NCI-H2227 (cell line): ENCODE measurements at regions not wholly inside any gene's neighbourhood (a gene's known extent, or its start where the extent isn't known, plus 50 kb on each side); places are given as distances from the start of the nearest gene placed in this dataset.
"Not testable (repeated sequence)": the region's sequence is repeated elsewhere in the genome, so short reads cannot be mapped to it uniquely, and the experiment has no call there.

Source experiments
- DNase-seq: peaks from one replicate; lab custom pipeline; 2025; ENCODE audit not compliant: unreplicated experiment; lab: John Stamatoyannopoulos, UW

GRCh38 chr5:38675443-38675842 lies 119.0 kb upstream of the LIFR start:
- no peak for DNase-seq

DNA sequence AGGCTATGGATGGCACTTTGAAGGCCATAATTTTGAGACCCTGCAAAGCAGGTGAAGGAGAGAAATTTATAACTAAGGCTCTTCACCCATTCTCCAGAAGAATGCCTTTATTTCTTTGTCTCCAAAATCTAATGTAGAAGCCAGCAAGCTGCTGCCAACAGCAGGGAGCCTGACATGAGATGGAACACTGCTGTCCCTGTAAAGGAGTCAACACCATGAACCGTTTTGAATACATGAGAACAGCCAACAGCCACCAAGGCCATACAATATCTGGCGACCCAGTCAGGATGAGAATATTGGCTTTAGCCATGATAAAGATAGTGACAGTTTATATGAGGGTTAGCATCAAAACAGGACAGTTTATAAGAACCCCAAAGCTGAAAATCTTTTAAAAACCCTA lies 121.2 kb upstream of the LIFR start:
- DNase-seq: no peak

- DNase-seq: no peak
Measured at GRCh38 chr5:38678076-38678475, 121.6 kb upstream of the LIFR start.

DNA sequence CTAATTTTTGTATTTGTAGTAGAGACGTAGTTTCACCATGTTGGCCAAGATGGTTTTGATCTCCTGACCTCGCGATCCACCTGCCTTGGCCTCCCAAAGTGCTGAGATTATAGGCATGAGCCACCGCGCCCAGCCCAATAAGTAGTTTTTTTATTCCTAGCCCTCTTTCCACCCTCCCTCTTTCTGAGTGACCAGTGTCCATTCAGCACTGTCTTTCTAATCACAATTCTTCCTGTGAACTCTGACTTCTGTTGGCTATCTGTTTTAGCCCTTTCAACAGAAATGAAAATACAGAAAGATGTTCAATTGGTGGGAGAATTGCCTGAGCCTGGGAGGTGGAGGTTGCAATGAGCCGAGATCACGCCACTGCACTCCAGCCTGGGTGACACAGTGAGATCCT lies 122.3 kb upstream of the LIFR start:
- not testable (repeated sequence) for DNase-seq

DNA sequence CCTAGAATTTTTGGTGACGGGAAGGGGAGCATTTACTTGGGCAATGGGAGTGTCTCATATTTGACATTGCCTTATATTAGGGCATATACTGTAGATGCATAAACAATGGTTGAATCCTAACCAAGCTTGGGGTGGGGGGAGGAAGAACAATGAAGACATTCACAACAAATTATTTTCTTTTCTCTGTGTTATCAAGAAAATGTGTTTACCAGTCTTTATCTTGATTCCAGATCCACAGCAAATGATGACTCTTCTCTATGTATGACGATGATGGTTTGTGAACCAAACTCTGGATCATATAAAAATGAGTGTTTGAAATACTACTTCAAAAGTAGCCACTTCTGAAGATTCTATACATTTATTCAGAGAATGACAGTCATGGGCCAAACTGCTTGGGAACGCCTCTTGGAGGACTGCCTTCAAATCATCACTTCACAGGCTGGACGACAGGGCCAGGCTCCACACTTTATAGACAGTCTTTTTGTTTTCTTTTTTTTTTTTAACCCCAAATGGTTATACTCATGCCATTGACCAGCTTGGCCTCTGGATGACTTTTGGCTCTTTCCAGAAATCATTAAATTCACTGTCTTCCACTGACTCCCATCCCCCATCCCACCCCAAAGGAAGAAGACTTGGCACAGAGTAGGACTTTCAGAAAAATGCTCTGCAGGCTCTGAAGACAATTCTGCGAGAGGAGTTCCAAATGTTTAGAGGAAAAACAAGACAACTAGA lies 123.8 kb upstream of the LIFR start:
- no peak for DNase-seq

- DNase-seq: no peak
Measured at GRCh38 chr5:38681029-38681706, 124.7 kb upstream of the LIFR start.

- no peak for DNase-seq
Measured at GRCh38 chr5:38681966-38682365, 125.5 kb upstream of the LIFR start.

GRCh38 chr5:38686658-38687057 lies 130.2 kb upstream of the LIFR start:
- DNase-seq: no peak

GRCh38 chr5:38692346-38692745 lies 135.9 kb upstream of the LIFR start:
- DNase-seq: no peak

- DNase-seq: no peak
Measured at GRCh38 chr5:38692781-38693527, 136.5 kb upstream of the LIFR start.

- DNase-seq: peak; percentile 73
Measured at GRCh38 chr5:38695021-38695958, 138.8 kb upstream of the LIFR start.

DNA sequence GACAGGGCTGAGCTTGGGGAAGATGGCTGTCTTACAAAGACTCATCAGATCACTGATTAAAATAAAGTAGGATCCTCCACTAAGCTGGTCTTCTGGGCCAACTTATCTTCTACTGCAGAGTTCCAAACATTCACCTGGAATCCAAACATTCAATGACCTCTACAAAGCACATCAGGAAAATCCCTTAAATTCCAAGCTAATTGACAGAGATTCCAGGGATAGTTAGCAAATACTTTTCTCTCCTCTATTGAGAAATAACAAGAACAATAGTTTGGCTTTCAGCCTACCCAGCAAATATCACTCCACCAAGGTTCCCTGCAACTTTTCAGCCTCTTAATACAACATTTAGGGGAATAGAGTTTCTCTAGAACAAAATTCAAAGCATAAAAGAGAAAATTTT lies 140.6 kb upstream of the LIFR start:
- DNase-seq: no peak

GRCh38 chr5:38705529-38705928 lies 140.3 kb upstream of the OSMR start:
- DNase-seq: not testable (repeated sequence)

- no peak for DNase-seq
Measured at GRCh38 chr5:38706376-38706775, 139.4 kb upstream of the OSMR start.

GRCh38 chr5:38707352-38708210 lies 138.2 kb upstream of the OSMR start:
- no peak for DNase-seq

GRCh38 chr5:38709678-38710306 lies 136.0 kb upstream of the OSMR start:
- no peak for DNase-seq

DNA sequence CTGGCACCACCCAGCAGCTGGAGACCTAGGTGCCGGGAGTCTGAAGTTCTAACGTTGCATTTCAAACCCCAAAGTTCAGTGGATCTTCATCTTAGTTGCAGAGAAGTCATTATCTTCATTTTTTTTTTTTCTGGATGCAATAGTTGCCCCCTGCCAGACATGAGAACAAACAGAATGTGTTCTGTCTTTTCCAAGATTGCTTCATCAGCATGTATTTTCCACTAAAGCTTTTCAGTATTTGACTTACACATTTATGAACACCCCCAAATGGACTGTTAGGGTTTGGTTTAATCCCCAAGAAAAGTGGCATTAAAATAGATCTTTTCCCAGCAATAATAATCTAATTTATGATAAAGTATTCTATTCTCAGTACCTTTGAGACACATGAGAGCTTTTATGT lies 135.2 kb upstream of the OSMR start:
- no peak for DNase-seq

DNA sequence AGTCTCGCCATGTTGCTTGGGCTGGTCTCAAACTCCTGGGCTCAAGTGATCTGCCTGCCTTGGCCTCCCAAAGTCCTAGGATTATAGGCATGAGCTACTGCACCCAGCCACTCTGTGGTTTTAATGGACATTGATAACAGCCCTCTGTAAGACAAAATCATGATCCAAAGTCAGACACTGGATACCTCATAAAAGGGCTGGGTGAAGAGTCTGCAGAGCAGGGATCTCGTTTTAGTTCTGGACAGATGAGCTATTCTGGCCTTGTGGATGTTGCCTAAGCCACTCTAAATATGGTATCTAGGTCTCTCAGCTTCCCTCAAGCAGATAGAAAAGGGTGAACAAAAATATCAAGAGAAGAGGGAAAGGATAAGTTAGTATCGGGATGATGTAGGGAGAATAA lies 133.4 kb upstream of the OSMR start:
- no peak for DNase-seq

DNA sequence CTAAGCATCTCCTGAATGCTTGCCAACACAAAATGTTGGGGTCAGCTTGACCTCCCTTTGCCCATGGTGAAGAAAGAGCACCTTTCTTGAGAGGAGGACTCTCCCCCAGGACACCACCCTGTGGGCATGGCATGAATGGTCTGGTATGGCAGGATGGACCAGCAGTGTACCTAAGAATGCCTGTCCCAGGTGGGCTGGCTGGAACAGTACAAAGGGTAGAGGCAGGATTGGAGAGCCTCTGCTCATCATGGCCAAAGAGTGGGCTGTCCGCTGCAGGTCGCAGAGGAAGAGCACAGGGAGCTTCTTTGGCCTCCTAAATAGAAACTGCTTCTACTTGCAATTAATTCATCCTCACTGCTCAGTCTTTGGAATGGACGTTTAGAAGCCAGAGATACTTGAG lies 131.6 kb upstream of the OSMR start:
- DNase-seq: no peak
